ENCODE measurements at regions not wholly inside any gene's neighbourhood (a gene's known extent, or its start where the extent isn't known, plus 50 kb on each side); places are given as distances from the start of the nearest gene placed in this dataset.

GRCh38 chr7:115740043-115740442 is 290.5 kb downstream of the TFEC start:
- H3K4me3 ChIP-seq (replicated peaks; ENCODE audit: insufficient read depth, low read length): no peak overlapping the region
- DNase-seq (ENCODE audit: low read depth in 1 of 2, low spot score in 1 of 2): no peak
- TF ChIP-seq CTCF (IDR thresholded peaks at IDR 0.05; ENCODE audit: insufficient read depth, low read length) (no peak), POLR2AphosphoS5 (IDR thresholded peaks at IDR 0.05; ENCODE audit: low read depth) (no peak), SPI1 (IDR thresholded peaks at IDR 0.05; ENCODE audit: borderline replicate concordance, low read depth) (no peak), GABPA (IDR thresholded peaks at IDR 0.05; ENCODE audit: low read depth) (no peak)
- TF ChIP-seq, protein P1, sequence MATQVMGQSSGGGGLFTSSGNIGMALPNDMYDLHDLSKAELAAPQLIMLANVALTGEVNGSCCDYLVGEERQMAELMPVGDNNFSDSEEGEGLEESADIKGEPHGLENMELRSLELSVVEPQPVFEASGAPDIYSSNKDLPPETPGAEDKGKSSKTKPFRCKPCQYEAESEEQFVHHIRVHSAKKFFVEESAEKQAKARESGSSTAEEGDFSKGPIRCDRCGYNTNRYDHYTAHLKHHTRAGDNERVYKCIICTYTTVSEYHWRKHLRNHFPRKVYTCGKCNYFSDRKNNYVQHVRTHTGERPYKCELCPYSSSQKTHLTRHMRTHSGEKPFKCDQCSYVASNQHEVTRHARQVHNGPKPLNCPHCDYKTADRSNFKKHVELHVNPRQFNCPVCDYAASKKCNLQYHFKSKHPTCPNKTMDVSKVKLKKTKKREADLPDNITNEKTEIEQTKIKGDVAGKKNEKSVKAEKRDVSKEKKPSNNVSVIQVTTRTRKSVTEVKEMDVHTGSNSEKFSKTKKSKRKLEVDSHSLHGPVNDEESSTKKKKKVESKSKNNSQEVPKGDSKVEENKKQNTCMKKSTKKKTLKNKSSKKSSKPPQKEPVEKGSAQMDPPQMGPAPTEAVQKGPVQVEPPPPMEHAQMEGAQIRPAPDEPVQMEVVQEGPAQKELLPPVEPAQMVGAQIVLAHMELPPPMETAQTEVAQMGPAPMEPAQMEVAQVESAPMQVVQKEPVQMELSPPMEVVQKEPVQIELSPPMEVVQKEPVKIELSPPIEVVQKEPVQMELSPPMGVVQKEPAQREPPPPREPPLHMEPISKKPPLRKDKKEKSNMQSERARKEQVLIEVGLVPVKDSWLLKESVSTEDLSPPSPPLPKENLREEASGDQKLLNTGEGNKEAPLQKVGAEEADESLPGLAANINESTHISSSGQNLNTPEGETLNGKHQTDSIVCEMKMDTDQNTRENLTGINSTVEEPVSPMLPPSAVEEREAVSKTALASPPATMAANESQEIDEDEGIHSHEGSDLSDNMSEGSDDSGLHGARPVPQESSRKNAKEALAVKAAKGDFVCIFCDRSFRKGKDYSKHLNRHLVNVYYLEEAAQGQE (IDR thresholded peaks at IDR 0.05; ENCODE audit: insufficient replicate concordance, low read depth): no peak
- H3K27me3 ChIP-seq (ENCODE audit: insufficient read depth, poor library complexity, severe bottlenecking): no peaks in the 10 kb centered on the region
- no peak overlapping the region for H3K27ac ChIP-seq (replicated peaks)

- H3K27ac ChIP-seq (replicated peaks): no peak overlapping the region
- TF ChIP-seq, protein P1 (IDR thresholded peaks at IDR 0.05; ENCODE audit: insufficient replicate concordance, low read depth): no peak
- TF ChIP-seq GABPA (IDR thresholded peaks at IDR 0.05; ENCODE audit: low read depth) (no peak), CTCF (IDR thresholded peaks at IDR 0.05; ENCODE audit: insufficient read depth, low read length) (no peak), POLR2AphosphoS5 (IDR thresholded peaks at IDR 0.05; ENCODE audit: low read depth) (no peak), SPI1 (IDR thresholded peaks at IDR 0.05; ENCODE audit: borderline replicate concordance, low read depth) (no peak)
- no peaks in the 10 kb centered on the region for H3K27me3 ChIP-seq (ENCODE audit: insufficient read depth, poor library complexity, severe bottlenecking)
- DNase-seq (ENCODE audit: low read depth in 1 of 2, low spot score in 1 of 2): no peak
- no peak overlapping the region for H3K4me3 ChIP-seq (replicated peaks; ENCODE audit: insufficient read depth, low read length)
Measured at GRCh38 chr7:115734641-115735040, 295.9 kb downstream of the TFEC start.

GRCh38 chr7:115731796-115732471 is 298.6 kb downstream of the TFEC start:
- no peak for DNase-seq (ENCODE audit: low read depth in 1 of 2, low spot score in 1 of 2)
- Histone ChIP-seq H3K27ac (replicated peaks) (no peak overlapping the region), H3K27me3 (ENCODE audit: insufficient read depth, poor library complexity, severe bottlenecking) (no peaks in the 10 kb centered on the region), H3K4me3 (replicated peaks; ENCODE audit: insufficient read depth, low read length) (no peak overlapping the region)
- no peak for TF ChIP-seq CTCF (IDR thresholded peaks at IDR 0.05; ENCODE audit: insufficient read depth, low read length)
- no peak for TF ChIP-seq POLR2AphosphoS5 (IDR thresholded peaks at IDR 0.05; ENCODE audit: low read depth)
- TF ChIP-seq, protein P1 (IDR thresholded peaks at IDR 0.05; ENCODE audit: insufficient replicate concordance, low read depth): no peak
- TF ChIP-seq SPI1 (IDR thresholded peaks at IDR 0.05; ENCODE audit: borderline replicate concordance, low read depth): no peak

All from HL-60 (cell line).